Kasumi-1 (cell line): ENCODE measurements at regions not wholly inside any gene's neighbourhood (a gene's known extent, or its start where the extent isn't known, plus 50 kb on each side); places are given as distances from the start of the nearest gene placed in this dataset.

Source experiments
- DNase-seq, 2 experiments: peaks; one replicate each; lab custom pipeline; 2025; lab: John Stamatoyannopoulos, UW

- DNase-seq: no peak
Measured at GRCh38 chr6:50217841-50218240, 168.1 kb upstream of the DEFB112 start.

- DNase-seq: no peak
Measured at GRCh38 chr6:50236164-50236563, 186.4 kb upstream of the DEFB112 start.

GRCh38 chr6:50239853-50240252, 190.1 kb upstream of the DEFB112 start:
- no peak for DNase-seq

GRCh38 chr6:50240986-50241385, 191.3 kb upstream of the DEFB112 start:
- no peak for DNase-seq

GRCh38 chr6:50249493-50249892, 199.8 kb upstream of the DEFB112 start:
- no peak for DNase-seq

GRCh38 chr6:50257322-50257721, 207.6 kb upstream of the DEFB112 start:
- no peak for DNase-seq

- no peak for DNase-seq
Measured at GRCh38 chr6:50259903-50260302, 210.2 kb upstream of the DEFB112 start.

GRCh38 chr6:50264995-50265571, 215.4 kb upstream of the DEFB112 start:
- DNase-seq: peak; percentile 42 to 47

GRCh38 chr6:50270415-50270814, 220.7 kb upstream of the DEFB112 start:
- no peak for DNase-seq

GRCh38 chr6:50271266-50271665, 221.5 kb upstream of the DEFB112 start:
- DNase-seq: no peak

GRCh38 chr6:50271817-50272216, 222.1 kb upstream of the DEFB112 start:
- no peak for DNase-seq

- DNase-seq: no peak
Measured at GRCh38 chr6:50272611-50273010, 222.9 kb upstream of the DEFB112 start.

GRCh38 chr6:50276771-50277261, 227.1 kb upstream of the DEFB112 start:
- DNase-seq: no peak

- DNase-seq: no peak
Measured at GRCh38 chr6:50277774-50278173, 228.0 kb upstream of the DEFB112 start.

- DNase-seq: peak; percentile 43 to 51
Measured at GRCh38 chr6:50278663-50279062, 228.9 kb upstream of the DEFB112 start.

- DNase-seq: no peak
Measured at GRCh38 chr6:50285735-50286134, 236.0 kb upstream of the DEFB112 start.

GRCh38 chr6:50288241-50288640, 238.5 kb upstream of the DEFB112 start:
- no peak for DNase-seq

- DNase-seq: no peak
Measured at GRCh38 chr6:50288881-50289280, 239.2 kb upstream of the DEFB112 start.

GRCh38 chr6:50289366-50289765, 239.6 kb upstream of the DEFB112 start:
- DNase-seq: no peak

GRCh38 chr6:50301307-50301706, 251.6 kb upstream of the DEFB112 start:
- no peak for DNase-seq

- DNase-seq: no peak
Measured at GRCh38 chr6:50305660-50306059, 255.9 kb upstream of the DEFB112 start.

- no peak for DNase-seq
Measured at GRCh38 chr6:50318536-50318935, 268.8 kb upstream of the DEFB112 start.

- no peak for DNase-seq
Measured at GRCh38 chr6:50330347-50330746, 280.6 kb upstream of the DEFB112 start.

GRCh38 chr6:50330963-50331362, 281.2 kb upstream of the DEFB112 start:
- no peak for DNase-seq
